GM23338 (cell line): ENCODE measurements at regions not wholly inside any gene's neighbourhood (a gene's known extent, or its start where the extent isn't known, plus 50 kb on each side); places are given as distances from the start of the nearest gene placed in this dataset.

Source experiments
- ATAC-seq: fragments of 200-7000 bp; cut with Tn5 transposase; 3 replicates; pipeline ENCODE4 v1.9.1; 2020
- DNase-seq: peaks from one replicate; pipeline ENCODE4 v3.0.0-alpha.2; 2015; ENCODE audit warnings: low spot score
- H2AFZ ChIP-seq: fragments of 200-600 bp; sonication (generic); 2 replicates; pipeline ENCODE4 v1.8.0; 2016; ENCODE audit warnings: antibody characterized with exemption, mild to moderate bottlenecking, moderate library complexity
- H3F3A ChIP-seq: fragments of 200-600 bp; sonication (generic); replicated peaks from 2 replicates; pipeline ENCODE4 v1.8.0; 2017; ENCODE audit warnings: antibody characterized with exemption, mixed run types, low read depth
- H3K27ac ChIP-seq: fragments of 200-600 bp; sonication (generic); 2 replicates; pipeline ENCODE4 v1.6.1; 2016; ENCODE audit warnings: low read depth
- H3K27me3 ChIP-seq: fragments of 200-600 bp; sonication (generic); 2 replicates; pipeline ENCODE4 v1.8.0; 2016; ENCODE audit warnings: mild to moderate bottlenecking, mixed run types, moderate library complexity; ENCODE audit not compliant: insufficient read depth
- H3K36me3 ChIP-seq: fragments of 200-600 bp; sonication (generic); 2 replicates; pipeline ENCODE4 v1.8.0; 2016; ENCODE audit warnings: mild to moderate bottlenecking; ENCODE audit not compliant: insufficient read depth
- H3K4me1 ChIP-seq: fragments of 200-600 bp; sonication (generic); 2 replicates; pipeline ENCODE4 v1.8.0; 2016; ENCODE audit warnings: mild to moderate bottlenecking, moderate library complexity; ENCODE audit not compliant: insufficient read depth
- H3K4me2 ChIP-seq: fragments of 200-600 bp; sonication (generic); 2 replicates; pipeline ENCODE4 v1.7.1; 2017; ENCODE audit warnings: mixed run types
- H3K4me3 ChIP-seq: fragments of 200-600 bp; sonication (generic); 2 replicates; pipeline ENCODE4 v1.6.1; 2016; ENCODE audit warnings: mixed run types
- H3K79me2 ChIP-seq: fragments of 200-600 bp; sonication (generic); replicated peaks from 2 replicates; pipeline ENCODE4 v1.8.0; 2017; ENCODE audit warnings: mild to moderate bottlenecking; ENCODE audit not compliant: insufficient read depth
- H3K9me2 ChIP-seq: fragments of 200-600 bp; sonication (generic); 2 replicates; pipeline ENCODE4 v1.8.0; 2017; ENCODE audit not compliant: insufficient read depth
- H4K20me1 ChIP-seq: fragments of 200-600 bp; sonication (generic); replicated peaks from 2 replicates; pipeline ENCODE4 v1.8.0; 2017; ENCODE audit warnings: mild to moderate bottlenecking; ENCODE audit not compliant: insufficient read depth
- H3K27ac Mint-ChIP-seq: 2 replicates; pipeline ENCODE4 v1.8.0; 2020; ENCODE audit warnings: inconsistent platforms, mild to moderate bottlenecking, moderate library complexity, mixed read lengths
- H3K27me3 Mint-ChIP-seq: 3 replicates; pipeline ENCODE4 v1.8.0; 2022; ENCODE audit warnings: low read depth, mild to moderate bottlenecking, moderate library complexity, mixed read lengths, inconsistent platforms; ENCODE audit not compliant: insufficient read depth, poor library complexity
- H3K36me3 Mint-ChIP-seq: 3 replicates; pipeline ENCODE4 v1.8.0; 2021; ENCODE audit warnings: low read depth, mild to moderate bottlenecking, inconsistent platforms, moderate library complexity, mixed read lengths
- H3K4me1 Mint-ChIP-seq: 3 replicates; pipeline ENCODE4 v1.8.0; 2020; ENCODE audit warnings: mild to moderate bottlenecking, inconsistent platforms, mixed read lengths
- H3K4me3 Mint-ChIP-seq: 3 replicates; pipeline ENCODE4 v1.8.0; 2021; ENCODE audit warnings: moderate library complexity, mild to moderate bottlenecking, inconsistent platforms, mixed read lengths
- H3K9me3 Mint-ChIP-seq: 3 replicates; pipeline ENCODE4 v1.8.0; 2020; ENCODE audit warnings: moderate library complexity, mild to moderate bottlenecking, inconsistent platforms, mixed read lengths
- CREB1 ChIP-seq: fragments of 250-450 bp; sonication (Bioruptor Pico); IDR thresholded peaks from 2 replicates; pipeline ENCODE4 v1.5.0; 2020; ENCODE audit warnings: low read depth, mild to moderate bottlenecking, moderate library complexity
- CTCF ChIP-seq, 2 experiments: fragments of 200-600 bp in 1 of 2; sonication (generic) in 1 of 2; conservative IDR thresholded peaks; 2 replicates each; pipeline versions ENCODE4 v1.5.1 to v1.6.1; 2016 to 2017; ENCODE audit warnings: antibody characterized with exemption in 2 of 2, low read depth in 2 of 2, mild to moderate bottlenecking in 2 of 2, moderate library complexity in 1 of 2
- ETS1 ChIP-seq: IDR thresholded peaks from 2 replicates; pipeline ENCODE4 v1.6.1; 2016; ENCODE audit warnings: antibody characterized with exemption
- EZH2 ChIP-seq: fragments of 200-600 bp; sonication (generic); IDR thresholded peaks from one replicate; pipeline ENCODE4 v1.8.0; 2017; ENCODE audit warnings: antibody characterized with exemption, mild to moderate bottlenecking, low read depth; ENCODE audit not compliant: unreplicated experiment
- EZH2phosphoT487 ChIP-seq: fragments of 200-600 bp; sonication (generic); IDR thresholded peaks from one replicate; pipeline ENCODE4 v1.8.1; 2018; ENCODE audit warnings: antibody characterized with exemption; ENCODE audit not compliant: unreplicated experiment
- JUNB ChIP-seq: IDR thresholded peaks from one replicate; pipeline ENCODE4 v1.6.1; 2016; ENCODE audit warnings: antibody characterized with exemption; ENCODE audit not compliant: unreplicated experiment
- NANOG ChIP-seq: IDR thresholded peaks from 2 replicates; pipeline ENCODE4 v1.6.1; 2016; ENCODE audit warnings: antibody characterized with exemption, borderline replicate concordance
- POLR2AphosphoS5 ChIP-seq: IDR thresholded peaks from 2 replicates; pipeline ENCODE4 v1.6.1; 2016; ENCODE audit warnings: antibody characterized with exemption, low read depth
- STAT1 ChIP-seq: IDR thresholded peaks from one replicate; pipeline ENCODE4 v1.6.1; 2016; ENCODE audit warnings: antibody characterized with exemption; ENCODE audit not compliant: unreplicated experiment
- ZNF114 ChIP-seq: fragments of 250-450 bp; sonication (Bioruptor Pico); IDR thresholded peaks from 2 replicates; pipeline ENCODE4 v1.5.0; 2020; ENCODE audit warnings: mild to moderate bottlenecking, moderate library complexity
- ZNF331 ChIP-seq: fragments of 250-450 bp; sonication (Bioruptor Pico); IDR thresholded peaks from 2 replicates; pipeline ENCODE4 v1.5.0; 2020; ENCODE audit warnings: low read depth, mild to moderate bottlenecking, moderate library complexity
- TF ChIP-seq, protein P1 (sequence below): IDR thresholded peaks from one replicate; pipeline ENCODE4 v1.6.1; 2018; ENCODE audit warnings: antibody characterized with exemption; ENCODE audit not compliant: unreplicated experiment
- TF ChIP-seq, protein P2 (sequence below): fragments of 250-450 bp; sonication (Bioruptor Pico); IDR thresholded peaks from 2 replicates; pipeline ENCODE4 v1.5.0; 2020; ENCODE audit warnings: mild to moderate bottlenecking, moderate library complexity

DNA sequence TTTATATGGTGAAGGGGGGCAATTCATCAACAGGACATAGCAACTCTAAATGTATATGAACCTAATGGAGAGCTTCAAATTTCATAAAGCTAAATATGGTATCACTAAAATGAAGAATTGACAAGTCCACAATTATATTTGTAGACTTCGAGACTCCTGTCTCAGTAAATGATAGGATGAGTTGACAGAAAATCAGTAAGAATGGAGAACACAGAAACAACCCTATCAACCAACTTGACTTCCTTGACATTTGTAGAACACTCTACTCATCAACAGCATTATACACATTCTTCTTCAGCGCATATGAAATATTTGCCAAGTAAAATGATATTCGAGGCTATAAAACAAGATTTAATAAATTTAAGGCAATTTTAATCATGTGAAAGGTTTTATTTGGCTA, 322.9 kb upstream of the MAF start:
- ATAC-seq (no peak), DNase-seq (no peak)
- Mint-ChIP-seq H3K4me1 (peaks cover 11% of the 10 kb centered on the region), H3K27ac (no peak overlapping the region), H3K36me3 (no peaks in the 10 kb centered on the region), H3K27me3 (no peaks in the 10 kb centered on the region), H3K9me3 (no peaks in the 10 kb centered on the region), H3K4me3 (no peak overlapping the region)
- Histone ChIP-seq H2AFZ (no peak overlapping the region), H3K27ac (no peak overlapping the region), H3K79me2 (no peaks in the 10 kb centered on the region), H4K20me1 (no peaks in the 10 kb centered on the region), H3K4me3 (no peak overlapping the region), H3K36me3 (no peaks in the 10 kb centered on the region), H3K9me2 (no peaks in the 10 kb centered on the region), H3K4me1 (peaks cover 10% of the 10 kb centered on the region), H3F3A (no peaks in the 10 kb centered on the region), H3K27me3 (no peaks in the 10 kb centered on the region), H3K4me2 (no peak overlapping the region)
- TF ChIP-seq ETS1 (no peak), EZH2phosphoT487 (no peak), ZNF114 (CRISPR knock-in tag) (no peak), ZNF331 (CRISPR knock-in tag) (no peak), CTCF (conservative IDR thresholded peaks at IDR 0.05; ENCODE audit: low read depth in 2 of 2) (no peak), EZH2 (no peak), CREB1 (CRISPR knock-in tag) (no peak), STAT1 (no peak), JUNB (no peak), POLR2AphosphoS5 (no peak), NANOG (no peak)
- TF ChIP-seq, protein P1, sequence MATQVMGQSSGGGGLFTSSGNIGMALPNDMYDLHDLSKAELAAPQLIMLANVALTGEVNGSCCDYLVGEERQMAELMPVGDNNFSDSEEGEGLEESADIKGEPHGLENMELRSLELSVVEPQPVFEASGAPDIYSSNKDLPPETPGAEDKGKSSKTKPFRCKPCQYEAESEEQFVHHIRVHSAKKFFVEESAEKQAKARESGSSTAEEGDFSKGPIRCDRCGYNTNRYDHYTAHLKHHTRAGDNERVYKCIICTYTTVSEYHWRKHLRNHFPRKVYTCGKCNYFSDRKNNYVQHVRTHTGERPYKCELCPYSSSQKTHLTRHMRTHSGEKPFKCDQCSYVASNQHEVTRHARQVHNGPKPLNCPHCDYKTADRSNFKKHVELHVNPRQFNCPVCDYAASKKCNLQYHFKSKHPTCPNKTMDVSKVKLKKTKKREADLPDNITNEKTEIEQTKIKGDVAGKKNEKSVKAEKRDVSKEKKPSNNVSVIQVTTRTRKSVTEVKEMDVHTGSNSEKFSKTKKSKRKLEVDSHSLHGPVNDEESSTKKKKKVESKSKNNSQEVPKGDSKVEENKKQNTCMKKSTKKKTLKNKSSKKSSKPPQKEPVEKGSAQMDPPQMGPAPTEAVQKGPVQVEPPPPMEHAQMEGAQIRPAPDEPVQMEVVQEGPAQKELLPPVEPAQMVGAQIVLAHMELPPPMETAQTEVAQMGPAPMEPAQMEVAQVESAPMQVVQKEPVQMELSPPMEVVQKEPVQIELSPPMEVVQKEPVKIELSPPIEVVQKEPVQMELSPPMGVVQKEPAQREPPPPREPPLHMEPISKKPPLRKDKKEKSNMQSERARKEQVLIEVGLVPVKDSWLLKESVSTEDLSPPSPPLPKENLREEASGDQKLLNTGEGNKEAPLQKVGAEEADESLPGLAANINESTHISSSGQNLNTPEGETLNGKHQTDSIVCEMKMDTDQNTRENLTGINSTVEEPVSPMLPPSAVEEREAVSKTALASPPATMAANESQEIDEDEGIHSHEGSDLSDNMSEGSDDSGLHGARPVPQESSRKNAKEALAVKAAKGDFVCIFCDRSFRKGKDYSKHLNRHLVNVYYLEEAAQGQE: no peak
- TF ChIP-seq, protein P2, sequence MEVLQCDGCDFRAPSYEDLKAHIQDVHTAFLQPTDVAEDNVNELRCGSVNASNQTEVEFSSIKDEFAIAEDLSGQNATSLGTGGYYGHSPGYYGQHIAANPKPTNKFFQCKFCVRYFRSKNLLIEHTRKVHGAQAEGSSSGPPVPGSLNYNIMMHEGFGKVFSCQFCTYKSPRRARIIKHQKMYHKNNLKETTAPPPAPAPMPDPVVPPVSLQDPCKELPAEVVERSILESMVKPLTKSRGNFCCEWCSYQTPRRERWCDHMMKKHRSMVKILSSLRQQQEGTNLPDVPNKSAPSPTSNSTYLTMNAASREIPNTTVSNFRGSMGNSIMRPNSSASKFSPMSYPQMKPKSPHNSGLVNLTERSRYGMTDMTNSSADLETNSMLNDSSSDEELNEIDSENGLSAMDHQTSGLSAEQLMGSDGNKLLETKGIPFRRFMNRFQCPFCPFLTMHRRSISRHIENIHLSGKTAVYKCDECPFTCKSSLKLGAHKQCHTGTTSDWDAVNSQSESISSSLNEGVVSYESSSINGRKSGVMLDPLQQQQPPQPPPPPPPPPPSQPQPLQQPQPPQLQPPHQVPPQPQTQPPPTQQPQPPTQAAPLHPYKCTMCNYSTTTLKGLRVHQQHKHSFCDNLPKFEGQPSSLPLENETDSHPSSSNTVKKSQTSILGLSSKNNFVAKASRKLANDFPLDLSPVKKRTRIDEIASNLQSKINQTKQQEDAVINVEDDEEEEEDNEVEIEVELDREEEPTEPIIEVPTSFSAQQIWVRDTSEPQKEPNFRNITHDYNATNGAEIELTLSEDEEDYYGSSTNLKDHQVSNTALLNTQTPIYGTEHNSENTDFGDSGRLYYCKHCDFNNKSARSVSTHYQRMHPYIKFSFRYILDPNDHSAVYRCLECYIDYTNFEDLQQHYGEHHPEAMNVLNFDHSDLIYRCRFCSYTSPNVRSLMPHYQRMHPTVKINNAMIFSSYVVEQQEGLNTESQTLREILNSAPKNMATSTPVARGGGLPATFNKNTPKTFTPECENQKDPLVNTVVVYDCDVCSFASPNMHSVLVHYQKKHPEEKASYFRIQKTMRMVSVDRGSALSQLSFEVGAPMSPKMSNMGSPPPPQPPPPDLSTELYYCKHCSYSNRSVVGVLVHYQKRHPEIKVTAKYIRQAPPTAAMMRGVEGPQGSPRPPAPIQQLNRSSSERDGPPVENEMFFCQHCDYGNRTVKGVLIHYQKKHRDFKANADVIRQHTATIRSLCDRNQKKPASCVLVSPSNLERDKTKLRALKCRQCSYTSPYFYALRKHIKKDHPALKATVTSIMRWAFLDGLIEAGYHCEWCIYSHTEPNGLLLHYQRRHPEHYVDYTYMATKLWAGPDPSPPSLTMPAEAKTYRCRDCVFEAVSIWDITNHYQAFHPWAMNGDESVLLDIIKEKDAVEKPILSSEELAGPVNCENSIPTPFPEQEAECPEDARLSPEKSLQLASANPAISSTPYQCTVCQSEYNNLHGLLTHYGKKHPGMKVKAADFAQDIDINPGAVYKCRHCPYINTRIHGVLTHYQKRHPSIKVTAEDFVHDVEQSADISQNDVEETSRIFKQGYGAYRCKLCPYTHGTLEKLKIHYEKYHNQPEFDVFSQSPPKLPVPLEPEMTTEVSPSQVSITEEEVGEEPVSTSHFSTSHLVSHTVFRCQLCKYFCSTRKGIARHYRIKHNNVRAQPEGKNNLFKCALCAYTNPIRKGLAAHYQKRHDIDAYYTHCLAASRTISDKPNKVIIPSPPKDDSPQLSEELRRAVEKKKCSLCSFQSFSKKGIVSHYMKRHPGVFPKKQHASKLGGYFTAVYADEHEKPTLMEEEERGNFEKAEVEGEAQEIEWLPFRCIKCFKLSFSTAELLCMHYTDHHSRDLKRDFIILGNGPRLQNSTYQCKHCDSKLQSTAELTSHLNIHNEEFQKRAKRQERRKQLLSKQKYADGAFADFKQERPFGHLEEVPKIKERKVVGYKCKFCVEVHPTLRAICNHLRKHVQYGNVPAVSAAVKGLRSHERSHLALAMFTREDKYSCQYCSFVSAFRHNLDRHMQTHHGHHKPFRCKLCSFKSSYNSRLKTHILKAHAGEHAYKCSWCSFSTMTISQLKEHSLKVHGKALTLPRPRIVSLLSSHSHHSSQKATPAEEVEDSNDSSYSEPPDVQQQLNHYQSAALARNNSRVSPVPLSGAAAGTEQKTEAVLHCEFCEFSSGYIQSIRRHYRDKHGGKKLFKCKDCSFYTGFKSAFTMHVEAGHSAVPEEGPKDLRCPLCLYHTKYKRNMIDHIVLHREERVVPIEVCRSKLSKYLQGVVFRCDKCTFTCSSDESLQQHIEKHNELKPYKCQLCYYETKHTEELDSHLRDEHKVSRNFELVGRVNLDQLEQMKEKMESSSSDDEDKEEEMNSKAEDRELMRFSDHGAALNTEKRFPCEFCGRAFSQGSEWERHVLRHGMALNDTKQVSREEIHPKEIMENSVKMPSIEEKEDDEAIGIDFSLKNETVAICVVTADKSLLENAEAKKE (CRISPR knock-in tag): no peak
